Liver (tissue), 3 donors: ENCODE measurements at regions not wholly inside any gene's neighbourhood (a gene's known extent, or its start where the extent isn't known, plus 50 kb on each side); places are given as distances from the start of the nearest gene placed in this dataset.

Source experiments
- JUND ChIP-seq, 2 donors: IDR thresholded peaks; 2 replicates each; pipeline ENCODE4 v1.6.1; 2016; ENCODE audit warnings: antibody characterized with exemption in 2 of 2
- NR2F2 ChIP-seq: IDR thresholded peaks from 2 replicates; pipeline ENCODE4 v1.6.1; 2016; ENCODE audit warnings: antibody characterized with exemption
- RAD21 ChIP-seq, 2 donors: IDR thresholded peaks; 2 replicates each; pipeline ENCODE4 v1.6.1; 2016; ENCODE audit warnings: antibody characterized with exemption in 2 of 2, mild to moderate bottlenecking in 2 of 2
- RXRA ChIP-seq, 2 donors: IDR thresholded peaks; 2 replicates each; pipeline ENCODE4 v1.6.1; 2017 to 2018; ENCODE audit warnings: antibody characterized with exemption in 2 of 2, mild to moderate bottlenecking in 1 of 2
- SP1 ChIP-seq: IDR thresholded peaks from 2 replicates; pipeline ENCODE4 v1.6.1; 2018; ENCODE audit warnings: antibody characterized with exemption, mild to moderate bottlenecking
- TAF1 ChIP-seq: conservative IDR thresholded peaks from 2 replicates; pipeline ENCODE4 v1.6.1; 2016; ENCODE audit warnings: antibody characterized with exemption, mild to moderate bottlenecking
- YY1 ChIP-seq: IDR thresholded peaks from 2 replicates; pipeline ENCODE4 v1.6.1; 2016; ENCODE audit warnings: antibody characterized with exemption, mild to moderate bottlenecking
- TF ChIP-seq, protein P1 (sequence below): fragments of 150-350 bp; IDR thresholded peaks from 2 replicates; pipeline ENCODE4 v1.5.1; 2017; ENCODE audit warnings: improper control_type of control experiment, low read depth, low read length; ENCODE audit not compliant: missing input control
- TF ChIP-seq, protein P2 (sequence below): IDR thresholded peaks from 2 replicates; pipeline ENCODE4 v1.6.1; 2016; ENCODE audit warnings: antibody characterized with exemption
- TF ChIP-seq, protein P3 (sequence below): IDR thresholded peaks from 2 replicates; pipeline ENCODE4 v1.6.1; 2016; ENCODE audit warnings: antibody characterized with exemption
- TF ChIP-seq, protein P4 (sequence below): IDR thresholded peaks from 2 replicates; pipeline ENCODE4 v1.6.1; 2016; ENCODE audit warnings: antibody characterized with exemption
- TF ChIP-seq, protein P5 (sequence below): IDR thresholded peaks from 2 replicates; pipeline ENCODE4 v1.6.1; 2016; ENCODE audit warnings: antibody characterized with exemption, mild to moderate bottlenecking
- donor health status: healthy.
- donor health status: healthy.

DNA sequence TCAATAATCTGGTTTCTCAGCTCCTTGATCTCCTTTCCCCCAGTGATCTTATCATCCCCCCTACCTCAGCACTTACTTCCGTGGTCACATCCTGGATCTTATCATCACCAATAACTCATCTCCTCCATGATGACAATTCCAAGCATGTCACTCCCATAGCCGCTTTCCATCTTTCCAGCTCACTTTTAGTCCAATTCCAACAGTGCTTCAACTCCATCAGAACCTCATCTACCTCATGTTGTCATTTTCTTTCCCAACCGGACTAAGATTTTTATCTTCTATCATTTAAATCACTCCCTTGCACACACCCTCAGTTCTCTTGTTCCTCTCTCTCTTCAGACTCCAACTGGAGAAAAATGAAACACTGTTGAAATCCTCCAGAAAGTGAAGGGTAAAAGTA is 75.9 kb upstream of the UBE2E2 start:
- TF ChIP-seq, protein P1, sequence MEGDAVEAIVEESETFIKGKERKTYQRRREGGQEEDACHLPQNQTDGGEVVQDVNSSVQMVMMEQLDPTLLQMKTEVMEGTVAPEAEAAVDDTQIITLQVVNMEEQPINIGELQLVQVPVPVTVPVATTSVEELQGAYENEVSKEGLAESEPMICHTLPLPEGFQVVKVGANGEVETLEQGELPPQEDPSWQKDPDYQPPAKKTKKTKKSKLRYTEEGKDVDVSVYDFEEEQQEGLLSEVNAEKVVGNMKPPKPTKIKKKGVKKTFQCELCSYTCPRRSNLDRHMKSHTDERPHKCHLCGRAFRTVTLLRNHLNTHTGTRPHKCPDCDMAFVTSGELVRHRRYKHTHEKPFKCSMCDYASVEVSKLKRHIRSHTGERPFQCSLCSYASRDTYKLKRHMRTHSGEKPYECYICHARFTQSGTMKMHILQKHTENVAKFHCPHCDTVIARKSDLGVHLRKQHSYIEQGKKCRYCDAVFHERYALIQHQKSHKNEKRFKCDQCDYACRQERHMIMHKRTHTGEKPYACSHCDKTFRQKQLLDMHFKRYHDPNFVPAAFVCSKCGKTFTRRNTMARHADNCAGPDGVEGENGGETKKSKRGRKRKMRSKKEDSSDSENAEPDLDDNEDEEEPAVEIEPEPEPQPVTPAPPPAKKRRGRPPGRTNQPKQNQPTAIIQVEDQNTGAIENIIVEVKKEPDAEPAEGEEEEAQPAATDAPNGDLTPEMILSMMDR: no peak
- no peak for TF ChIP-seq JUND (IDR thresholded peaks at IDR 0.05)
- TF ChIP-seq, protein P2, sequence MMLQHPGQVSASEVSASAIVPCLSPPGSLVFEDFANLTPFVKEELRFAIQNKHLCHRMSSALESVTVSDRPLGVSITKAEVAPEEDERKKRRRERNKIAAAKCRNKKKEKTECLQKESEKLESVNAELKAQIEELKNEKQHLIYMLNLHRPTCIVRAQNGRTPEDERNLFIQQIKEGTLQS: no peak
- TF ChIP-seq, protein P3, sequence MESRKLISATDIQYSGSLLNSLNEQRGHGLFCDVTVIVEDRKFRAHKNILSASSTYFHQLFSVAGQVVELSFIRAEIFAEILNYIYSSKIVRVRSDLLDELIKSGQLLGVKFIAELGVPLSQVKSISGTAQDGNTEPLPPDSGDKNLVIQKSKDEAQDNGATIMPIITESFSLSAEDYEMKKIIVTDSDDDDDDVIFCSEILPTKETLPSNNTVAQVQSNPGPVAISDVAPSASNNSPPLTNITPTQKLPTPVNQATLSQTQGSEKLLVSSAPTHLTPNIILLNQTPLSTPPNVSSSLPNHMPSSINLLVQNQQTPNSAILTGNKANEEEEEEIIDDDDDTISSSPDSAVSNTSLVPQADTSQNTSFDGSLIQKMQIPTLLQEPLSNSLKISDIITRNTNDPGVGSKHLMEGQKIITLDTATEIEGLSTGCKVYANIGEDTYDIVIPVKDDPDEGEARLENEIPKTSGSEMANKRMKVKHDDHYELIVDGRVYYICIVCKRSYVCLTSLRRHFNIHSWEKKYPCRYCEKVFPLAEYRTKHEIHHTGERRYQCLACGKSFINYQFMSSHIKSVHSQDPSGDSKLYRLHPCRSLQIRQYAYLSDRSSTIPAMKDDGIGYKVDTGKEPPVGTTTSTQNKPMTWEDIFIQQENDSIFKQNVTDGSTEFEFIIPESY: no peak
- no peak for TF ChIP-seq RXRA (IDR thresholded peaks at IDR 0.05)
- TF ChIP-seq YY1: no peak
- TF ChIP-seq TAF1: no peak
- TF ChIP-seq, protein P4, sequence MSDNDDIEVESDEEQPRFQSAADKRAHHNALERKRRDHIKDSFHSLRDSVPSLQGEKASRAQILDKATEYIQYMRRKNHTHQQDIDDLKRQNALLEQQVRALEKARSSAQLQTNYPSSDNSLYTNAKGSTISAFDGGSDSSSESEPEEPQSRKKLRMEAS: no peak
- TF ChIP-seq, protein P5, sequence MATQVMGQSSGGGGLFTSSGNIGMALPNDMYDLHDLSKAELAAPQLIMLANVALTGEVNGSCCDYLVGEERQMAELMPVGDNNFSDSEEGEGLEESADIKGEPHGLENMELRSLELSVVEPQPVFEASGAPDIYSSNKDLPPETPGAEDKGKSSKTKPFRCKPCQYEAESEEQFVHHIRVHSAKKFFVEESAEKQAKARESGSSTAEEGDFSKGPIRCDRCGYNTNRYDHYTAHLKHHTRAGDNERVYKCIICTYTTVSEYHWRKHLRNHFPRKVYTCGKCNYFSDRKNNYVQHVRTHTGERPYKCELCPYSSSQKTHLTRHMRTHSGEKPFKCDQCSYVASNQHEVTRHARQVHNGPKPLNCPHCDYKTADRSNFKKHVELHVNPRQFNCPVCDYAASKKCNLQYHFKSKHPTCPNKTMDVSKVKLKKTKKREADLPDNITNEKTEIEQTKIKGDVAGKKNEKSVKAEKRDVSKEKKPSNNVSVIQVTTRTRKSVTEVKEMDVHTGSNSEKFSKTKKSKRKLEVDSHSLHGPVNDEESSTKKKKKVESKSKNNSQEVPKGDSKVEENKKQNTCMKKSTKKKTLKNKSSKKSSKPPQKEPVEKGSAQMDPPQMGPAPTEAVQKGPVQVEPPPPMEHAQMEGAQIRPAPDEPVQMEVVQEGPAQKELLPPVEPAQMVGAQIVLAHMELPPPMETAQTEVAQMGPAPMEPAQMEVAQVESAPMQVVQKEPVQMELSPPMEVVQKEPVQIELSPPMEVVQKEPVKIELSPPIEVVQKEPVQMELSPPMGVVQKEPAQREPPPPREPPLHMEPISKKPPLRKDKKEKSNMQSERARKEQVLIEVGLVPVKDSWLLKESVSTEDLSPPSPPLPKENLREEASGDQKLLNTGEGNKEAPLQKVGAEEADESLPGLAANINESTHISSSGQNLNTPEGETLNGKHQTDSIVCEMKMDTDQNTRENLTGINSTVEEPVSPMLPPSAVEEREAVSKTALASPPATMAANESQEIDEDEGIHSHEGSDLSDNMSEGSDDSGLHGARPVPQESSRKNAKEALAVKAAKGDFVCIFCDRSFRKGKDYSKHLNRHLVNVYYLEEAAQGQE: no peak
- TF ChIP-seq RAD21 (IDR thresholded peaks at IDR 0.05): no peak
- TF ChIP-seq NR2F2: no peak
- TF ChIP-seq SP1: no peak
